HL-60 (cell line): ENCODE measurements at regions not wholly inside any gene's neighbourhood (a gene's known extent, or its start where the extent isn't known, plus 50 kb on each side); places are given as distances from the start of the nearest gene placed in this dataset.

Source experiments
- CTCF ChIP-seq: IDR thresholded peaks from one replicate; pipeline ENCODE4 v1.5.1; 2011; ENCODE audit warnings: low read length, control low read depth, inconsistent platforms; ENCODE audit not compliant: insufficient read depth
- POLR2AphosphoS5 ChIP-seq: IDR thresholded peaks from 2 replicates; pipeline ENCODE4 v1.6.1; 2012; ENCODE audit warnings: low read depth

- TF ChIP-seq CTCF (no peak), POLR2AphosphoS5 (no peak)
These were observed 82.5 kb upstream of the BAIAP2L1 start for GRCh38 chr7:98483276-98483963.
